IPS-15b (cell line): ENCODE measurements at regions not wholly inside any gene's neighbourhood (a gene's known extent, or its start where the extent isn't known, plus 50 kb on each side); places are given as distances from the start of the nearest gene placed in this dataset.

Source experiments
- H3K27me3 ChIP-seq: one replicate; pipeline ENCODE4 v1.6.1; 2013; ENCODE audit warnings: low read length; ENCODE audit not compliant: control insufficient read depth, insufficient read depth
- H3K36me3 ChIP-seq: one replicate; pipeline ENCODE4 v1.6.1; 2013; ENCODE audit warnings: low read length; ENCODE audit not compliant: control insufficient read depth, insufficient read depth
- H3K4me1 ChIP-seq: one replicate; pipeline ENCODE4 v1.6.1; 2013; ENCODE audit warnings: mild to moderate bottlenecking, low read length; ENCODE audit not compliant: control insufficient read depth, insufficient read depth
- H3K4me3 ChIP-seq: one replicate; pipeline ENCODE4 v1.5.1; 2013; ENCODE audit warnings: low read depth, low read length
- H3K9ac ChIP-seq: one replicate; pipeline ENCODE4 v1.6.1; 2013; ENCODE audit warnings: low read depth, mild to moderate bottlenecking, low read length
- H3K9me3 ChIP-seq: one replicate; pipeline ENCODE4 v1.6.1; 2013; ENCODE audit warnings: mild to moderate bottlenecking, low read length; ENCODE audit not compliant: control insufficient read depth, insufficient read depth

DNA sequence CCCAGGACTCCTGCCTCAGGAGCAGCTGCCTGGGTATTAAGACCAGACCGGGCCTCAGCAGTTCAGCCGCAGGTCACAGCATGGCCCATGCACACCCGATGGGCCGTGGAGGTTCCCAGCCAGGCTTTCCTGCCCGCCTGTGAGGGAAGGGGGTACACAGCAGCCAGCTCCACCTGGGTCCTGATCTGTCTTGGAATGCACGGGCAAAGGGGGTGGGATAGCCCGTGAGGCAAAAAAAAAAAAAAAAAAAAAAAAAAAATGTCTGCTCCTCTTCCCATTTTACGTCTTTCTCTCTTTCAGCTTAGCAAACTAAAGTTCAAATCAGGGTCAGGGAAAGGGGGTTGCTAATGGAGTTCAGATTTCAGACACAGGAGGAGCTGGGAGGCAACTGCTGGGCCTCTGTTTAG is 385.2 kb downstream of the TNS1 start:
- Histone ChIP-seq H3K36me3 (no peaks in the 10 kb centered on the region), H3K9me3 (no peaks in the 10 kb centered on the region), H3K4me3 (no peak overlapping the region), H3K9ac (no peak overlapping the region), H3K4me1 (peaks cover 3% of the 10 kb centered on the region), H3K27me3 (no peaks in the 10 kb centered on the region)

DNA sequence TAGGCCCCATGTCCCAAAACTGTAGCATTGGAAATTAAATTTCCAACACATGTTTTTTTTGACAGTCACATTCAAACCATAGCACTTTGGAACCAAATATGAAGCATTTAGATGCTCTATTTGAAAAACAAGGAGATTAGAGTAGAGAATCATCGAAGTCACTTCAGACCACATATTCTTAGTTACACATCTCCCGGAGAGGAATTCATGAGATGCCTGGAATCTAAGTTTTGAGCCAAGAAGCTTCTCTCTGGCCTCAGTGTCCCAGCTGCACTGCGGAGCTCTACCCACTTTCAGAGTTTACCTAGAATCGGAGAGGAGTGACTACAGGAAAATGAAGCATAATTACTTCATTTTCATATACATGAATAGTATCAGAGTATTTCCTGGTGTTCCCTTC is 385.9 kb downstream of the TNS1 start:
- no peaks in the 10 kb centered on the region for H3K4me1 ChIP-seq
- H3K36me3 ChIP-seq = no peaks in the 10 kb centered on the region
- H3K9ac ChIP-seq = no peak overlapping the region
- no peak overlapping the region for H3K4me3 ChIP-seq
- no peaks in the 10 kb centered on the region for H3K9me3 ChIP-seq
- no peaks in the 10 kb centered on the region for H3K27me3 ChIP-seq

DNA sequence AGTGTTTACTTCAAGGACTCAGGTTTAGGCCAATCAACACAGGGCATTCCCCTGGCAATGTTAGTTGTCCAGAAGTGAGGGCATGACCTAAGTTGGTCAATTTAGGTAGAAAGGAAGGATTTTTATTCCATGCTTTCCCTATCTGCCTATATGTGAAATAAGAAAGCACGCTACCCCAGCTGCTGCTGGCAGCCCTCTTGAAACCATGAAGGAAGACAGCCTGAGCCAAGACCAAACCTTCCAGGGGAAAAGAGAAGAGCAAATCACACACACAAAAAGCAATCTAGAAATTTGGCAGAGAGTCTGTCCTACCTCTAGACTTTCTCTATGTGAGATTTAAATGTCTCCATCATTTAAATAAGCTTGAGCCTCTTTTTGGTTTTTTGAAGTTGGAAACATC is 387.6 kb downstream of the TNS1 start:
- H3K36me3 ChIP-seq = no peaks in the 10 kb centered on the region
- no peak overlapping the region for H3K4me3 ChIP-seq
- H3K9ac ChIP-seq = no peak overlapping the region
- no peaks in the 10 kb centered on the region for H3K4me1 ChIP-seq
- H3K27me3 ChIP-seq = no peaks in the 10 kb centered on the region
- H3K9me3 ChIP-seq = no peaks in the 10 kb centered on the region

DNA sequence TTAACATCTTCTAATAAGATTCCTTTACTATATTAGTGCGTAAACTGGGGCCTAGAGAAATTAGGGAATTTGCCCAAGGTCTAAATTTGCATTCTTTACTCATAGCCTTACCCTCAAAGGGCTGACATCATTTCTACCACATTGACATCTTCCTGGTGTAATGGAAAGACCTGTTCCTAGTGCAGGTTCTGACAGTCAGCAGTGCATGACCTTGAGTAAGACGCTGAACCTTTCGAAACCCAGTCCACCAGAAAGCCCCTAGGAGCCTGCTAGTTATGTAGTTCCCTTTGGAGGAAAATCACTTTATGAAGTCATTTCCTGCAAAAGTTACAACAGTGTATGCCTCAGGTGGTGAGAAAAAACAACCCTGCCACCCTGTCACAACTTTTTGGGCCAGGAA is 388.3 kb downstream of the TNS1 start:
- Histone ChIP-seq H3K9ac (no peak overlapping the region), H3K36me3 (no peaks in the 10 kb centered on the region), H3K9me3 (no peaks in the 10 kb centered on the region), H3K4me3 (no peak overlapping the region), H3K4me1 (no peaks in the 10 kb centered on the region), H3K27me3 (no peaks in the 10 kb centered on the region)

DNA sequence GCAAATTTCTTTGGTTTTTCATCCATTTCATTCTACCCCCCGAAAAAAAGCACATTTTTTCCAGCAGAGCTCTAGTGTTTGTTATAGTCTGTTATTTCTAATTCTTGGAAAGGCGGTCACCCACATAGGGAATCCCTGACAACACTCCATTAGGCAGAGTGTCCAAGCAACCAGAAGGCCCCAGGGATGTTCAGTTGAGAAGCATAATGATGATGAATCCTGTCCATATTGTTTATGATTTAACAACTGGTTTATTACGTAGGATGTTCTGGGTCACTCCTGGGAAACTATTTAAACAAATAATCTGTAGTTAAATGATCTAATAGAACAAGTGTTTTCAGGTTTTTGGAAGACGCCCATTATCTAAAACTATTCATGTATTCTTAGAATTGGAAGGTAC is 388.7 kb downstream of the TNS1 start:
- Histone ChIP-seq H3K27me3 (no peaks in the 10 kb centered on the region), H3K9me3 (no peaks in the 10 kb centered on the region), H3K4me1 (no peaks in the 10 kb centered on the region), H3K4me3 (no peak overlapping the region), H3K9ac (no peak overlapping the region), H3K36me3 (no peaks in the 10 kb centered on the region)

DNA sequence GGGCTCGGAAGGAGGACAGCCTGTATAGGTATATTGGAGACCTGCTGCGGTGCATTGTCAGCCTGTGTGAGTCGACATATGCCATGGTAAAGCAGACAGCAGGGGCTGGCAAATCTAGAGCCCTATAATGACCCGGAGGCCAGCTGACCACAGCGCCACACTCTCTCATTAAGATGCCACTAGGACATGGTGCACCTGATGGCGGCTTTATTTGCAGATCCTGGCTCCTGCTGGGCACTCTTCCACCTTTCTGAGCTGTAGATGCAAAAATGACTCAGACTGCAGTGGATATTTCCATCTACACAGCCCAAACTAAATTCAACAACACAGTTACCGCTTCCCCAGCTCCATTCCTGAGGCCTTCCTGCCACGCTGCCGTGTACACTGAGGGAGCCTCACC is 389.9 kb downstream of the TNS1 start:
- no peaks in the 10 kb centered on the region for H3K4me1 ChIP-seq
- H3K4me3 ChIP-seq = no peak overlapping the region
- H3K36me3 ChIP-seq = no peaks in the 10 kb centered on the region
- H3K27me3 ChIP-seq = no peaks in the 10 kb centered on the region
- H3K9ac ChIP-seq = no peak overlapping the region
- H3K9me3 ChIP-seq = no peaks in the 10 kb centered on the region

DNA sequence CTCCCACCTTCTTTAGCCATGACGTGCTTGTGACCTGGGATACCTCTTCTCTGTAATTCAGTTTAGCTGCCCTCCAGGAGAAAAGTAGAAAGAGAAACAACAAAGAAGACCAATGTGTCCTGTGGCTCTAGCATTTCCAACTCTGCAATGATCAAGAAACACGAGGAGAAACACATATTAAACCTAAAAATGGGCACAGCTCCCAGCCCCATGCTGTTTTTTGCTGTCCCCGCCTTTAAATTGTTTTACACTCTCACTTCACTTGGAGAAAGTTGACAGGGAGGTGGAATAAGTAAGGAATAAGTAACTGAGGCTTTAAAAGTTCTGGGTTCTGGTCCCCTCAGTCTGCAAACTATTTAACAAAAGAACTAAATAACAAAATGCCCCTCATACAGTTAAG is 390.6 kb downstream of the TNS1 start:
- H3K4me1 ChIP-seq = no peaks in the 10 kb centered on the region
- H3K27me3 ChIP-seq = no peaks in the 10 kb centered on the region
- H3K9ac ChIP-seq = no peak overlapping the region
- H3K36me3 ChIP-seq = no peaks in the 10 kb centered on the region
- no peak overlapping the region for H3K4me3 ChIP-seq
- no peaks in the 10 kb centered on the region for H3K9me3 ChIP-seq

DNA sequence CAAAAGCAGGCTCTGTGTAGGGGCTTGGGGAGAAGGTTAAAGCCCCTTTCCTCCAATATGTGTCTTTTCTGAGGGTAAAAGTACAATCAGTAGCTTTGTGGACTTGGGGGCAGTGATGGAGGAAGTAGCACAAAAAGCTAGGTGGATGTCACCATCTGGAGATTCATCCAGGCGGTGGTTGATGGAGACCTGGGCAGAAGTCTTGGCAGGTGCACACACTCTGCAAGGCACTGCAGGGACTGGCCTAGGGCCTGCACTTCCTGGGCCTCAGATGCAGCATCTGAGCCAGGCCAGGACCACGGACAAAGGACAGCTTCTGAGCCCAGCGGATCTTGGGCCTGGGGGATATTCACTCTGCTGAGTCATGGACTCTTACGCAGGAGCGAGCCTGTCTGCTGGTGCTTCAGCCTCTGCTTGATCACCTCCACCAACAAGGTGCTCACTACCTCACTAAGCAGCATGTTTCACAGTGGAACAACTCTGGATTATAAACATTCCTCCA is 391.1 kb downstream of the TNS1 start:
- Histone ChIP-seq H3K36me3 (no peaks in the 10 kb centered on the region), H3K9ac (no peak overlapping the region), H3K27me3 (no peaks in the 10 kb centered on the region), H3K9me3 (no peaks in the 10 kb centered on the region), H3K4me3 (no peak overlapping the region), H3K4me1 (no peaks in the 10 kb centered on the region)

DNA sequence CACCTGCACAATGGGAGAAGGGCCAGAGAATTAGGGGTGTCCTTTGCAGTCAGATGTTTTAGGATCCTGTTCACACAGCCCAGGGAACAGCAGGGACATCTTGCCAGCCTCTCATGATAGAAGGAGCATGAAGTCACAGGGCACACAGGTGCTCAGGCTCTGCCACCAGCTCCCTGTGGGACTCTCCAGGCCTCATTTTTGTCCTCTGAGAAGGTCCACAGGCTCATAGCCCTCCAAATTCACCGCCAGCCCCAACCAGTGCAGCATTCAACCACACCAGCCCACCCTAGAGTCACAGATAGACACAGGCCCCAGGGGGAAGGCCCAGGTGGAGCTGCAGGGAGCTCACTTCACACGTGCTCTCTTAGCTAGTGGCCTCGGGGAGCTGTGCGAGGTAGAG is 391.7 kb downstream of the TNS1 start:
- Histone ChIP-seq H3K27me3 (no peaks in the 10 kb centered on the region), H3K9me3 (no peaks in the 10 kb centered on the region), H3K9ac (no peak overlapping the region), H3K4me1 (no peaks in the 10 kb centered on the region), H3K36me3 (no peaks in the 10 kb centered on the region), H3K4me3 (no peak overlapping the region)

DNA sequence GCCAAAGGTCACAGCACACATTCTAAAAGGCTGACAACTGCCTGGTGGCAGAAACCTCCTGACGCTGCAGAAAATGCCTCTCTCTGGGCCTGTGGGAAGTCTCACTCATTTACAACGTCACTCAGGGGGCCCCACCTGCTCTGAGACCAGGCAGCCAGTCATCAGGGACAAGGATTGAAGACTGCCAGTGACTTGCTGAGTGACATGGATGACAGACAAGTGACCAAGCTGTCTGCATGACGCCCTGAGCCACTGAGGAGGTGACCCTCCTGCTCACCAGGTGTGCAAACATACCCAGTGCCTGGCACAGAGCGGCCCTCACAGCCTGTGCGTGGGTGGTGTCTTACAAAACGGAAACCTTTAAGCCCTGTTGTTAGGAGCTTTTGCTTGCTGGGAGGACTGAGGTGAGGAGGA is 392.4 kb downstream of the TNS1 start:
- Histone ChIP-seq H3K27me3 (no peaks in the 10 kb centered on the region), H3K9ac (no peak overlapping the region), H3K4me1 (no peaks in the 10 kb centered on the region), H3K4me3 (no peak overlapping the region), H3K36me3 (no peaks in the 10 kb centered on the region), H3K9me3 (no peaks in the 10 kb centered on the region)

DNA sequence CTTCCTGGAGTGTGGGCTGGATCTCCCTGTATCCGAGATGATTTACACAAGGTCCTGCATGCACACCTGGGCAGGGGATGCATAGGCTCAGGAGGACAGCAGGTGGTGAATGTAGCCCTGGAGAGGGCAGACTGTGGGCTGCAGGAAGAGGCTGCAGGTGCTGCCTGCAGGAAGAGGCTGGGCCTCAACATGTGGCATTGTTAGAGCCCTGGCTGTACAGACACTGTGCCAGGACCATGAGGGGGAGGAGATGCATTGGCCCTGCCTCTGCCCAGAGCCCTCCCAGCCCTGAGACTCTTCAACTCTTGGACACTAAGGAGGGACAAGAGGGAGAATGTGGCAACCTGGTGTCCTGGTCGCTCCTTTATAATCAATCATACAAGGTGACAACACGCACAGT is 392.8 kb downstream of the TNS1 start:
- Histone ChIP-seq H3K9ac (no peak overlapping the region), H3K4me1 (no peaks in the 10 kb centered on the region), H3K9me3 (no peaks in the 10 kb centered on the region), H3K36me3 (no peaks in the 10 kb centered on the region), H3K27me3 (no peaks in the 10 kb centered on the region), H3K4me3 (no peak overlapping the region)

DNA sequence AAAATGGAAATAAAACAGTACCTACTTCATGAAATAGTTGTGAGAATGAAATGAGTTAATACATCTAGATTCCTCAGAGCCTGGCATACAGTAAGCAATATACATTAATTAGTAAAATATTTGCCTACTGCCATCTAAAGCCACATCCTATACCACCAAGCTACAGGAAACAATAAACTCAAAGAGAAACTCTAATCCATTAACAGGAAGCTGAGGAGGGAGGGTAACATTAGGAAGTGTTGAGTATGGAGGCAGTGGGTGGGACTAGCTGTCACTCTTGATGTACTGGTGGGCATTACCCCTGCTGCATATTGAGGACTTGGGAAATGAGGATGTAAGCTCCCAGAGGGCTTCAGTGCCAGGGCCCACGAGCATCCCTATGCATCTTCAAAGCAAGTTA is 396.5 kb downstream of the TNS1 start:
- Histone ChIP-seq H3K9me3 (no peaks in the 10 kb centered on the region), H3K4me3 (no peak overlapping the region), H3K27me3 (no peaks in the 10 kb centered on the region), H3K4me1 (no peaks in the 10 kb centered on the region), H3K36me3 (no peaks in the 10 kb centered on the region), H3K9ac (no peak overlapping the region)
